HG02973 (cell line): ENCODE measurements at regions not wholly inside any gene's neighbourhood (a gene's known extent, or its start where the extent isn't known, plus 50 kb on each side); places are given as distances from the start of the nearest gene placed in this dataset.
"Not testable (repeated sequence)": the region's sequence is repeated elsewhere in the genome, so short reads cannot be mapped to it uniquely, and the experiment has no call there.

ENCODE experiments used
- ATAC-seq: cut with Tn5 transposase; IDR thresholded peaks from one replicate; pipeline ENCODE4 v1.9.1; 2021; ENCODE audit warnings: moderate library complexity; ENCODE audit not compliant: unreplicated experiment

DNA sequence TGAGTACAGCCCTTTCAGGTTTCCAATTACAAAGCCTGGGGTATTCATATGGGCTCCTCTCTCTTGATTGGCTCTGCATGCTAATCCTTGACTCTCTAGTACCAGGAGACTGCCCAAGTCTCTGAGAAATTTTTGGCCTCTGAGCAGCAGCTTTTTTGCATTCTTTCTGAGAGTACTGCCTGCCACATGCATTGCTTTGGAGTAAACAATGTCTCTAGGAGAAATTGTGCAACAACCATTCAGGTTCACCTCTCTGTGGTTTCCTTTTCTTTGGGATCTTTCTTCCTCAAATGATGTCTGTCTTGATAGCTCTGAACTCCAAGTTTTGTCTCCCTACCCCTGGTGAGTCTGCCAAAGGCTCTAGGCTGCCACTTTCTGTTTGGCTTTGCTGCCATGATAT is 115.8 kb upstream of the SETBP1 start:
- ATAC-seq = no peak

DNA sequence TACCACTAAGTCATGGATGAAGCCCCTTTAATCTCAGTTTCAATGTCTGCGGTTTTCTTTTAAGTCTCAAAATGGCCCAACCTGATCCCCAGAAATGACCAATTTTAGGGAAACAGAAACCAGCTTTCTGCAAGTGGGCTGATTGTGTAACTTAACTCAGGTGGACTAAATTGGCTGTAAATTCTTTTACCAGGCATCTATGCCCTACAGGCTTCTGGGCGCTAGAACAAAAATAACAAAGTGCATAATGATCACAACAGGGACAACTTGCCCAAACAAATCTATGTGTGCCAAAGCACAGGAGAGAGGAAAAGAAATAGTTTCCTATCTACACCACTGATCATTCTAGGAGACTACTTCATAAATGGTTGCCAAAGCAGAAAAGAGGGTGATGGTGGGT is 112.3 kb upstream of the SETBP1 start:
- ATAC-seq = no peak

DNA sequence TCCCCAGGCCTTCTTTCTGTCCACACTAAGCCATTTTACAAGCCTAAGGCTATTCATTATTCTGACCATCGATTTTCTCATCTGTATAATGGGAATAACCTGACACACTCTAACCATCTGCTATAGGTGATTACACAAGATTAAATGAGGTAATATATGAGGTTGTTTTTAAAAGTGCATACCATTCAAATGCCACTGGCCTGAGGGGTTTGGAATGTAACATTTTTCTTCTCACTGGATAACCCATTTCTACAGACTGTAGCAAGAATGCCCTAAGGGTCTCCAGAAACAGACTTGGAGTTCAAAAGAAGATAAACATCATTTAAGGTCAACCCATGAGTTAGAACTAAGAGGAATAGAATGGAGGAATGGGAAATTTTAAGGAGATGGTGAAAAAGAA is 111.7 kb upstream of the SETBP1 start:
- no peak for ATAC-seq

DNA sequence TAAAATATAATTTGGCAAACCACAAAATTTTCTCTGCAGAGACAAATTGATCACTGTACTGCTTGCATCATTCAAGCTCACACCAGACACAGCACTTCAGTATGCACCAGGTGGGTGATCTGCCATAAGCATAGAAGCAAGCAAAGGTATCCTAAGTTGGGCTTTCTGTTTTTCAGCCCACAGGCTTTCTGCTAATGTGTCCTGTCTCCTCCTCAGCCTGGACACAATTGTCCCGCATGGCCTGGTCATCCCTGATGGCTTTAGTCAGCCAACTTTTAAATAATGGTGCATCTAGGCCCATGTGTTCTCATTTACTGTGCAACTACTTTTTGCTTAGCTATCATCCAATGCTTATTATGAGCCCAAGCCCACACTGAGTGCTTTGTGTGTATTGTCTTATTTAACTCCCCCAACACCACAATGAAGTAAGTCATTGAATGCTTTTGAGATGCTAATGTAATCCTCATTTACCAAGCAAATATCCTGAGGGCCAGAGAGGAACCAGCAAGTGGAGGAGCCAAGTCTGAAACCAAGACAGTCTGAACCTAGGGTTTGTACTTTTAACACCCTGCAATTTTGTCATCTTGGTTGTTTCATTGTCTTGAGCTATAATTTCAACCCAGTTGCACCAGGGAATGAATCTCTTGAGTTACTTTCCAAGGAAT is 111.2 kb upstream of the SETBP1 start:
- ATAC-seq = no peak

DNA sequence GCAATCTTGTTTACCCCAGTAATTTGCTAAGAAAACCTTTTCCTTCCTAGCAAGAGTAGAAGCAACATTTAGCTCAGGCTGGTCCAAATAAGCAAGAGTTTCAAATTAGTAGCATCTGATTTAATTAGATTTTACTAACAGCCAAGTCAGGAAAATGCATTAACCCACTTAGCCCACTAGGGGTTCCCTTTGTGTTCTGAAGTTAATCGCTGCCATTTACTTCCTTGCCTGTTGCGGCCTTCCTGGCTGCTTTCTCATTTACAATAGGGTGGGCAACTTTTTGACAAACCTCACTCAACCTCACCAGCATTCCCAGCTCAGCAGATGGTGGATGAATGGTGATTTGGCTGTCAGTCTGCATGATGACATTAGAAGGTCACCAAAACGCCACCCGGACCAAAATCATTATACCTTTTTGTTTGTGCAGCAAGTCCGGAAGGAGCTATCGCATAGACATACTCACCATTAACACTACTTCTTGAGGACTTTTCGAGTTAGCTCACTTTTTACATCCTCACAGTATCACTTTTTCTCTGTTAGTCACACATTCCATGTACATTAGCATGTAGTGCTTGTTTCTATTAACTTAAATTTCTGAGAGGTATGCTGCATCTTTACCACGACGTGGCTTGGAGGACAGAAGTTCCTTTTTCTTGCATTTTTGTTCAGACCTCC is 101.5 kb upstream of the SETBP1 start:
- ATAC-seq = no peak

DNA sequence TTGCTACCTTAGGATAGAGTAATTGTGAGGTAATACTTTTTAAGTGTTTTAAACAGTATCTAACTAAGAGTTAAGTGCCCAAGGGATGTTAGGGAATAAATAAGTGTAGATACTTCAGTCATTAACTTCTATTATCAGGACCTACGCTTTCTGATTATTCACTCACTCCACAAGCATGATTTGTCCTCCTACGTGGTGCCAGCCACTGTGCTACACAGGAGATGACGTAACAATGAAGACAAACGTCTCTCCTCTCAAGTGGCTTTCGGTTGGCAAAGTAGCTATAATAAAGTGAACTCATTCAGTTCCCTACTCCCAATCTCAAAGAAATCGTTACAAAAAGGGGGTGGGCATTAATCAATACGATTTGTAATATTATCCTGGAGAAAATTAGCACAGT is 100.9 kb upstream of the SETBP1 start:
- ATAC-seq = no peak

DNA sequence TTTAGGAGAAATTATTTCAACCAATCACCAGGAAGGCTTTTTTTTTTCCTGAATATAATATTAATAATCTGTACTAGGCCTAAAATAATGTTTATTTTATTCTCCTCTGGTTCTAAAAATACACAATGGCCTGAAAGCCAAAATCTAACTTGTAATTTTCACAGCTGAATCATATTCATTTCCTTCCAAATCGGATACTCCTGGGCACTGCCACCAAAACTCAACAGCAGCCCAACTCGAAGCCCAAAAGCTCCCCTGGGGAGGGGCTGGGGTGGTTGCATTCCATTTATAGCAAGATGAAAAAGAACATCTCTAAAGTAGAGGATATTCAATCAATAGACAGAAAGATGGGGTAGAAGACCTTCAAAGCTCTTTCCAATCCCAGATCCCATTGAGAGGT is 100.5 kb upstream of the SETBP1 start:
- no peak for ATAC-seq

DNA sequence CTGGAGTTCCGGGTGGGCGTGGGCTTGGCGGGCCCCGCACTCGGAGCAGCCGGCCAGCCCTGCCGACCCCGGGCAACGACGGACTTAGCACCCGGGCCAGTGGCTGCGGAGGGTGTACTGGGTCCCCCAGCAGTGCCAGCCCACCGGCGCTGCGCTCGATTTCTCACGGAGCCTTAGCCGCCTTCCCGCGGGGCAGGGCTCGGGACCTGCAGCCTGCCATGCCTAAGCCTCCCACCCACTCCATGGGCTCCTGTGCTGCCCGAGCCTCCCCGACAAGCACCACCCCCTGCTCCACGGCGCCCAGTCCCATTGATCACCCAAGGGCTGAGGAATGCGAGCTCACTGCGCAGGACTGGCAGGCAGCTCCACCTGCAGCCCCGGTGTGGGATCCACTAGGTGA is 99.9 kb upstream of the SETBP1 start:
- ATAC-seq = not testable (repeated sequence)

DNA sequence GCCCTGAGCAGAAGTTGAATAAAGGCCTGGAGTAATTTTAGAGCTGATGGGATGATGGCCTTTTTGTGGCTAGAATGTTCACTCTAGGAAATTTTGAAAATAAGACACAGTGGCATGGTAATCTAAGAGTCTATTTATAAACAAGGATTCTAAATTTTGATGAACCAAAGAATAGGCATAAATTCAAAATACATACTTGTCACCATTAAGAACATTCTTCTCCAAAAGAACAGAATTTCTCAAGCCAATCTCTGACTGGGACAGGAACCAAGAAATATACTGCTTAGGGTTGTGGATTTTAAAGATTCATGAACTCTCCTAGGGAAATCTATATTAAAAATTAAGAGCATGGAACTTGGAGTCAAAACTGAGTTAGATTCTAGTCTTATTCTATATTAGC is 98.2 kb upstream of the SETBP1 start:
- no peak for ATAC-seq

DNA sequence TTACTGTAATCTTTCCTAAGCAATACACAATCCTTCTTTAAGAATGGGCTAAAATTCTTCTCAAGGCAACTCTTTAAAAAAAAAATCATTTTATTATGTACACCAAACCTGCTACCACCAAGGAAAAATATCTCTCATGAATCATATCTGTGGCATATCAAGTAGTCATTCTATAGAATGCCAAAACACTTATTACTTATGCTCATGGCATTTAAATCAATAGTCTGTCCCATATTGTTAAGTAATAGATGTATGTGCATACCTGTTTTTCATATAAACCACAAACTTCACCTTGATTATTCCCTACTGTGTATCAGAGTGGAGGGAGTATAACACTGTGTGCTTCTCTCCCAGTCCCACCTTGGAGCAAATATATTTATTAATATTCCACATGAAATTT is 95.8 kb upstream of the SETBP1 start:
- ATAC-seq = no peak

DNA sequence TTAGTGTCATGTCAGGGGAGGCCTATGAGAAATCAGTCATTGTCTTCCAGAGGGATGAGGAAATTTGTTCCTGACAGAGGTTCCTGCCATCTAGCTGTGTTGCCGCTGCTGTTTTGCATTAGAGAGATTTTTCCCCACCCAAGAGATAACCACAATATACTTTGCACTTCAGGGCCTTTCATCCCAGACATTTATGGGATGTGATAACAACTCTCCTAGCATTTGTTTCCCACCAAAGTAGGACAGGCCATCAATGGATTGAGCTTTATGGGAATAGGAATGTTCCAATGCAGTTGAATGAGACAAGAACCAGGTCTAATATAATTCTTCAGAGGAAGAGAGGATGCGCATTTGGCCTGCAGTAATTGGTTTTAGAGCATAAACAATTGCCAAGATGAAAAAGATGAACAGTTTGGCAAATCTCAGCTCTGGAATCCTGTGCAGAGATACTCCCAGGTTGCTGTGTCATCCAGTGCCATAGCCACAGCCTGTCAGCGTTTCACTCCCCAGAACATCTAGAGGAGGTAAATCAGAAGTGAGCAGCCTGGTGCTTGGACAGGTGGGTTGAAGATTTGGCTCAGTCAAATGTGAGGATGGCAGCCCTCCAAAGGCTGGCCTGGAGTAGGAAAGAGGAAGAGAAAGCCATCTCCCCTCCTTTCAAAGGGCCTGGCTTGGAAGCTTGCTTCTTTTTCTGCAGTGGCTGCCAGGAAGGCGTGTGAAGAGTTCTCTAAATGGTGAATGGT is 93.7 kb upstream of the SETBP1 start:
- no peak for ATAC-seq

DNA sequence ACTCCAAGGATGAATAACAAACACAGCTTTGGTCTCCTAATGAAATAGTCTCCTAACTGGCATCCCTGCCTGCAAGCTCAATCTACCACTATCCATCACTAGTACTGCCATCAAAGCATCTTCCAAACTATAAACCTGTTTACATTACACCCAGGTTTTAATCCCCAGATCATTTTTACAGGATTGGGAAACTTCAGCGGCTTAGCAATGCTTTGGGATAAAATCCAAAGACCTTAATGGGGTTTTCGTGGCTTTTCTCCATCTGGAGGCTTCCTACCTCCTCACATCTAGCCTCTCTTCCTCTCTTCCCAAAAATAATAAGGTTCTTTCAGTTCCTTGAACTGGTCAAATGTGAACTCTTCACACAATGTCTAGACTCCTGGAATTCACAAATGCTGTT is 92.2 kb upstream of the SETBP1 start:
- no peak for ATAC-seq

DNA sequence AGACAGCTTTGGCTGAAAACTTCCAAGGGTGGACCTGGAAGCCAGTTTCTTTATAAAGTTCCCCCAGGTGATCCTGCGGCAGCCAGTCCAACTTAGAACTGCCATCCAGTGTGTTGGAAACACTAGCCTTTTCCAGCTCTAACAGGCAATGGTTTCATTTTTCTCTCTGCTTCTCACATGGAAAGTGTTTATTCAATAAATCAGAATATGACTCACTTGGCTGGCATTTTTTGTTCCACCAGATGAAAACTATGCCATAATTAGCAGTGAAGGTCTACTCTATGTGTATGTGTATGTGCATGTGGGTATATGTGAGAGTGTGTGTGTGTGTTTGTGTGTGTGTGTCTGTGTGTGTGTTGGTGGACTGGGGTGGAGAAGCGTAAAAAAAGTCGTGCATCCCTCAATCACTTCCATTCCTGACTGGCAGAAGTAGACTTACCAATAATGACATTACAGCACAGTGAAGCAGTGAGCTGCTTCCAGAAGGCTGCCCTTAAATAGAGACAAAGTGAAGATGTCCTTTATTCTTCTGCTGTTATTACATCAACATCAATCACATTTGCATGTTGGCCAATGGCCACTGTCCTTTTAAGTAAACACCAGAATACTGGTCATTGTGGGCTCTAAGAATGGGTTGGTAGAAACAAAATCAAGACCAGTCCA is 90.9 kb upstream of the SETBP1 start:
- no peak for ATAC-seq

DNA sequence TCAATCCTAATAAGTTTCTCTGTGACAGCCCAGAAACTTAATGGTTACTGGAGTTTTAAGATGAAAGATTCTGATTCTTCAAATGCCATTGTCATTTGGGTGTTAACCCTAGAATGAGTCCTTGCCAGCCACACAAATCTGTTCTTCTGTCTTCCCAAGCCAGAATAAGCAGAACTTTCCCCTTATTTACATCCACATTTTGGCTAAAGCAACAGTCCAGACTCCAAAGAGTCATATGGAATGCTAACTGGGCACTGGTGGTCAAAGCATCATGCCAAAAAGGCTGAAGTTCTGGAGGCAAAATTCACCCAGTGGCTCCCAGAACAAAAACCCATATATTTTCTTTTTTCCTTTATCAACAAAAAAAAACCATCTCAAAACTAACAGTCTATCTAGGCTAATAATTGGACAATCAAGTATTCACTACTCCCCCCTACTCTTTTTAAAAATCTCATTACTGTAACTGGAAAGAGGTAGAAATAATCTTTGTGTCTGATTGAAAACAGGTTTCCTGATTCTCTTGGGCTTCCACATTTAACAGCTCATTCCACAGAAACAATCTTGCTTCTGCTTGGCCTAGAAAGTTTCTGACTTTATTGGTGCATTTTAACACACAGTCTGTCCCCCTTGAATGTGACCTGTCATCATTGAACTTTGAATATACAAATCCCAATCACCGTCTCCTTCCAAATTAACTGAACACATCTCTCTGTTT is 89.6 kb upstream of the SETBP1 start:
- ATAC-seq = no peak

DNA sequence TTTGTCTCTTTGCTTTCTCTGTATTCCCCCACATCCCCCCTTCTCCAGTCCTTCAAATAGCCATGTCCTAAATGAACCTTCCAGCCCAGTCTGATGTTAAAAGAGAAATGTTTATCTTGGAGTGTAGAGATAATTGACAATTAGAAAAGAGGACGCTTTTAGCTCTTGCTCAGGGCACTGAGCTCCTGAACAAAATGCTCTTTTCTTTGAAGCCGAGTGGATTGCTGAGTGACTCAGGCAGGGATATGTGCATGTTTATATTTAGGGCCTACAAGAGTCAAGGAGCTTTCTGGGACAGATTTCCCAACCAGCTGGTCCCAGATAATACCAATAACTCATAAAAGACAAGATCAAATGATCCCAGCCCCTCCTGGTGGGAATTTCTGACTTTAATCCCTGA is 88.0 kb upstream of the SETBP1 start:
- no peak for ATAC-seq

DNA sequence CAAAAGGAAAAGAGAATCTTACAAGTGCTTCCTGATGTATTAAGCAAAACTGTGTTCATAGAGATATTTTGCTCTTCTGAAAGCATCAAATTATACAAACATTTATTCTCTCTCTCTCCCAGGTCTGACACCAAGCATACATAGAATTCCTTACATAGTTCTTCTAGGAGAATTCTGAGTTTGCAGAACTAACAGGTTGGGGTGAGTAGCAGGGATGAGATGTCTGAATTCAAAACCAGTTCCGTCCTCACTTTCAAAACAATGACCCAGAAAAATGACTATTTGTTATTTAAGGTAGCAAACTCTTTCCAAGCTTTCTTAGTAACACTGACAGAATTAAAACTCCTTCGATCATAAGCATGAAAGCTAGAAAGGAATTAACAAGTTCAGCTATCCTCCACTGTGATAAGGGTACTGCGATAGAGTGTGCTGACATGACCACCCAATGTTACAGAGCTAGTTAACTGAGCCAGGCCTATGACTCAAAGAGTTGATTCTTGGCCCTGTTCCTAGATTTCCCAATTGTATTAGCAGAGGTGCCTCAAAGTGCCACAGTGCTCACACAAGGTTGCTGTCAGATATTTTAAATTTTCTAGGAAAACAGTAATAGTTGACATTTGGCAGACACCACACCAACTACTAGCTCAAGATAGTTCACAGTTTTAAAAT is 85.8 kb upstream of the SETBP1 start:
- ATAC-seq = no peak

DNA sequence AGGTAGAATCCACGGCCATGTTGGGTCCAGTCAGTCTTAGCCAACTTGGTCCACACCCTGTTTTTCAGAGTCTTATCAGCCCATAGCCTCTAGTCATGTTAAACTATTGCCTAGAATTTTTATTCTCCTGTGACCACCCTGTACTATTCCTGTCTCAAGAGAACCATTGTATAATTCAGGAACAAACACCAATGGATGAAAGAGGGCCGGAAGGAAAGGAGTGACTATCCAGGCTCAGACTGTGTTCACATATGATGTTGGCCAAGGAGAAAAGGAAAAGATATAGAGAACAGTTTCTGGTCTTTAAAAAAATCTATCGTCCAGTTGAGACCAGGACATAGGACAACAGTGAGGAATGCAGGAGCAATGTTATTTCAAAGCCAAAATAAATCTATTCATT is 82.9 kb upstream of the SETBP1 start:
- ATAC-seq = no peak

DNA sequence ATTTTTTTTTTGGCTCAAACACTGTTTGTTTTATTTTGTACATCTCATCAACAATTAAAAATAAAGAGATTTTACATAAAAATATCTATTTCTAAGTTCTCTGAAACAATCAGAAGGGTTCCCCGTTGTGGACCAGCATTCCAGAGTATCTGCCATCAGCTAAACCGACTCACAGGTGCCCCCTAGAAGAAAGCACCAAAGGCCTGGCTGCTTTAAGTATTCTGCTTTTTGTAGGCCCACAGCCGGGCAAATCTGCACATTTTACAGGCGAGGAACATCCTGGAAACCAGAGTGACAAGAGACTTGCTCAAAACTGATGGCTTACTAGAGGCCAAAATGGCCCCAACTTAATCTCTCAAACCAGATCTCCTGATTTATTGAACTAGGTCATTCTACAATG is 82.2 kb upstream of the SETBP1 start:
- no peak for ATAC-seq

DNA sequence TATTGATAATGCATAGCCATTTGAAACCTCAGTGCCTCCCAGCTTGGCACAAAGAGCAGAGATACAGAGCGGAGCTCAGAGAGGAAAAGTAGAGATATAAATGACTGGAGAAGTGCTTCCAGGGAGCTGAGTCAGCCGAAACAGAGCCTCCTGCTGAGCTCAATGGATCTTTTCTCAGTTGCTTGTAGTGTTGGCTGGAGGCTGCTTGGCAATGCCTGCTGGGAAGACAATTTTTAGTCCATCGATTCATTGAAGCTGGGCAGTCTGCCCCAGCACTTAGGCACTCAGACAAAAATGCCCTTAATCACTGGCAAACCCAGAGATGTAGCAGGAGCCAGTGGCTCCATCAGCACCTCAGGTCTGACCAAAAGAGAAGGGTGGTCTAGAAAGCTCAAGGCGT is 81.3 kb upstream of the SETBP1 start:
- ATAC-seq = no peak

DNA sequence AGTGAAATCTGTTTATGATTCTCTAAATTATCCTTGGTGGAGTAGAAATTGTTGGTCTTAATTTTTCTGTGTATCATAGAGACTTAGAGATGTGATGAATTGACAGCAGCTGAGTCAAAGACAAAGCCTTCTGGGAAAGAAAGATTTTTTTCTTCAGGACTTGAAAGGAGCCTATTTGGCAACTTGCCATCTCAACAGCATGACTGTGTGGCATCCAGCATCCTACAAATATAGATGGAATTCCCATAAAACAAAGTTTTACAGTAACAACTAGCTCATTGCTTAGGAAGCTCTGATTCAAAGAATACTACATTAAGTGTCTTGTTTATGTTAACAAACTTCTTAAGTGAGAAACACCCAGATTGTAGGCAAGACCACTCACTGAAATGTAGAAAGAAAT is 79.2 kb upstream of the SETBP1 start:
- ATAC-seq = no peak

DNA sequence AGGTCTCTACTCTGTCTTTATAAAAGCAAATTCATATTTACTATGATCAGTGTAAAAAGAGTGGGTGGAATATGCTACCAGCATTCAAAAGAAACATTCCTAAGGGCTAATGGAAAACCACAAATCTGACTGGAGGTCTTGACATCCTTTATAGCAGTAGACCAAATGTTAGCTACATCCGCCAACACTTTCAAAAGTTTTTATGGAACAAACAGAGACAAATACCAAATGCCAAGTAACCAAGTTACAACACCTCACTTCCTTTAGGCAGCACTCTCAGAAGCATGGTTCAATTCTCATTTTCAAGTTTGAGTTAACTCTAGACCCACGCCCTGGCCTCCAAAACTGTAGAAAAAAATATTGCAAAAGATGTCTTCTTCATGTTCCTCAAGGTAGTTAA is 78.3 kb upstream of the SETBP1 start:
- no peak for ATAC-seq
